Mammary epithelial cell (primary cell): ENCODE measurements at regions not wholly inside any gene's neighbourhood (a gene's known extent, or its start where the extent isn't known, plus 50 kb on each side); places are given as distances from the start of the nearest gene placed in this dataset.

Experiments
- CTCF ChIP-seq, 2 donors: IDR thresholded peaks in 1 of 2; conservative IDR thresholded peaks in 1 of 2; 2 replicates each; pipeline ENCODE4 v1.5.1; 2011 to 2012; ENCODE audit warnings: inconsistent platforms in 2 of 2, low read length in 2 of 2, mild to moderate bottlenecking in 2 of 2, control low read depth in 1 of 2, low read depth in 1 of 2; ENCODE audit not compliant: insufficient read depth in 1 of 2; ENCODE audit errors: extremely low read depth in 1 of 2
- EZH2 ChIP-seq: IDR thresholded peaks from 2 replicates; pipeline ENCODE4 v1.6.1; 2012; ENCODE audit warnings: low read length, inconsistent platforms, borderline replicate concordance

GRCh38 chr12:43286986-43287385 is 265.0 kb downstream of the ADAMTS20 start:
- no peak for TF ChIP-seq CTCF (conservative IDR thresholded peaks at IDR 0.05 in 1 of 2, IDR thresholded peaks at IDR 0.05 in 1 of 2; ENCODE audit: extremely low read depth in 1 of 2, insufficient read depth in 1 of 2, low read depth in 1 of 2, low read length in 2 of 2)
- TF ChIP-seq EZH2, result no peak
